Upper lobe of left lung (tissue), 4 donors: ENCODE measurements at regions not wholly inside any gene's neighbourhood (a gene's known extent, or its start where the extent isn't known, plus 50 kb on each side); places are given as distances from the start of the nearest gene placed in this dataset.

Experiments used
- CTCF ChIP-seq, 6 experiments: fragments of 450-650 bp in 4 of 6; fragments of 200-600 bp in 2 of 6; sonication (generic) in 2 of 6; IDR thresholded peaks; one replicate each; pipeline ENCODE4 v1.5.1; 2016 to 2019; ENCODE audit warnings: antibody characterized with exemption in 6 of 6
- POLR2A ChIP-seq, 4 donors: fragments of 450-650 bp; IDR thresholded peaks; one replicate each; pipeline ENCODE4 v1.5.1; 2016 to 2017; ENCODE audit warnings: antibody characterized with exemption in 4 of 4, mild to moderate bottlenecking in 2 of 4
- POLR2AphosphoS5 ChIP-seq, 2 donors: sonication (generic); formaldehyde crosslinking; IDR thresholded peaks; one replicate each; pipeline ENCODE4 v1.5.1; 2017; ENCODE audit warnings: antibody characterized with exemption in 2 of 2

- TF ChIP-seq CTCF (IDR thresholded peaks at IDR 0.05) (no peak), POLR2A (IDR thresholded peaks at IDR 0.05) (no peak), POLR2AphosphoS5 (IDR thresholded peaks at IDR 0.05) (no peak)
Observed at GRCh38 chr14:26872515-26873361, 274.9 kb upstream of the NOVA1 start.
